ENCODE measurements at regions not wholly inside any gene's neighbourhood (a gene's known extent, or its start where the extent isn't known, plus 50 kb on each side); places are given as distances from the start of the nearest gene placed in this dataset.

GRCh38 chr4:130249002-130249401, 1153.0 kb downstream of the C4orf33 start:
- no peak overlapping the region for H2BK15ac ChIP-seq (ENCODE audit: low read depth, low read length)
- H3K9me3 ChIP-seq (ENCODE audit: control insufficient read depth, insufficient read depth, low read length), result peaks cover 3% of the 10 kb centered on the region; the same call in 1 of the 2 replicates
- intact Hi-C loops (cut with micrococcal nuclease), result no loop called here
- no peak overlapping the region for H2BK5ac ChIP-seq (ENCODE audit: low read depth, low read length, poor library complexity, severe bottlenecking)
- no peak overlapping the region for H3K27ac ChIP-seq (ENCODE audit: insufficient read depth, low read length)
- in situ Hi-C loops (cut with MboI; ENCODE audit: low sequenced_read_pairs), result no loop called here
- ChIA-PET POLR2A (ENCODE audit: unreplicated experiment) (no interaction called here), CTCF (no interaction called here)
- no peak overlapping the region for H4K5ac ChIP-seq (ENCODE audit: low read depth, low read length)
- H3K27me3 ChIP-seq (ENCODE audit: control insufficient read depth, insufficient read depth, low read length), result no peaks in the 10 kb centered on the region
- H2AFZ ChIP-seq (replicated peaks; ENCODE audit: low read length, poor library complexity), result no peak overlapping the region
- DNase-seq (no peak), ATAC-seq (ENCODE audit: low read depth) (no peak)
- H3K4ac ChIP-seq (ENCODE audit: low read depth, low read length), result no peak overlapping the region
- H3K36me3 ChIP-seq (ENCODE audit: control insufficient read depth, insufficient read depth, low read length), result no peaks in the 10 kb centered on the region
- H3K4me3 ChIP-seq (ENCODE audit: insufficient read depth, low read depth, low read length), result no peak overlapping the region
- H2BK20ac ChIP-seq (ENCODE audit: low read depth, low read length), result no peak overlapping the region
- H2BK120ac ChIP-seq (ENCODE audit: low read depth, low read length), result no peak overlapping the region
- H3K18ac ChIP-seq (ENCODE audit: low read depth, low read length), result no peak overlapping the region
- H3K9me1 ChIP-seq (ENCODE audit: insufficient read depth, low read length), result no peaks in the 10 kb centered on the region
- no peak overlapping the region for H3K14ac ChIP-seq (replicated peaks; ENCODE audit: low read depth, low read length)
- H3K4me2 ChIP-seq (ENCODE audit: low read depth, low read length), result no peak overlapping the region
- H2AK9ac ChIP-seq (replicated peaks; ENCODE audit: low read depth, low read length, poor library complexity), result no peak overlapping the region
- no peaks in the 10 kb centered on the region for H3K4me1 ChIP-seq (ENCODE audit: control insufficient read depth, insufficient read depth, low read length)
- no CpG with 5 or more reads among the region's 1 CpG for WGBS, 2 experiments (ENCODE audit: extremely low coverage in 2 of 2, insufficient read length in 1 of 2)
- BruUV-seq (replicated peaks), result no TSS peak
- no peak overlapping the region for H4K91ac ChIP-seq (ENCODE audit: insufficient read depth, low read depth, low read length)
- TF ChIP-seq USF2 (IDR thresholded peaks at IDR 0.05; ENCODE audit: low read depth, low read length), result no peak
- no peak for TF ChIP-seq MXI1 (IDR thresholded peaks at IDR 0.05; ENCODE audit: borderline replicate concordance, low read depth, low read length)
- TF ChIP-seq ELK1 (IDR thresholded peaks at IDR 0.05; ENCODE audit: borderline replicate concordance, low read depth, low read length), result no peak
- no peak for TF ChIP-seq CHD1 (IDR thresholded peaks at IDR 0.05; ENCODE audit: low read depth, low read length)
- TF ChIP-seq SMC3 (IDR thresholded peaks at IDR 0.05; ENCODE audit: low read depth, low read length), result no peak
- TF ChIP-seq POLR2A (IDR thresholded peaks at IDR 0.05; ENCODE audit: low read depth, low read length), result no peak
- TF ChIP-seq NFE2L2 (IDR thresholded peaks at IDR 0.05; ENCODE audit: low read depth, low read length), result no peak
- no peak for TF ChIP-seq RCOR1 (IDR thresholded peaks at IDR 0.05; ENCODE audit: insufficient replicate concordance, low read length)
- dilution Hi-C loops (cut with HindIII; ENCODE audit: low sequenced_read_pairs, unreplicated experiment), result no loop called here
- no peaks in the 10 kb centered on the region for H4K20me1 ChIP-seq (ENCODE audit: insufficient read depth, low read length)
- no peak overlapping the region for H3K56ac ChIP-seq (ENCODE audit: extremely low read depth, insufficient read depth, low read length)
- H3K9ac ChIP-seq (ENCODE audit: low read depth, low read length), result no peak overlapping the region
- no peak overlapping the region for H3K23ac ChIP-seq (ENCODE audit: low read depth, low read length)
- no peak overlapping the region for H4K8ac ChIP-seq (ENCODE audit: low read depth in 2 of 2, low read length in 2 of 2)
- no peaks in the 10 kb centered on the region for H3K79me1 ChIP-seq (ENCODE audit: low read depth in 1 of 2, low read length in 2 of 2)
- H2AK5ac ChIP-seq (ENCODE audit: low read depth, low read length), result no peak overlapping the region

All from IMR-90 (cell line).